HEK293T (cell line): ENCODE measurements at regions not wholly inside any gene's neighbourhood (a gene's known extent, or its start where the extent isn't known, plus 50 kb on each side); places are given as distances from the start of the nearest gene placed in this dataset.

Source experiments
- BHLHE40 ChIP-seq: fragments of 450-650 bp; IDR thresholded peaks from 2 replicates; pipeline ENCODE4 v1.6.1; 2016; ENCODE audit warnings: mild to moderate bottlenecking, moderate library complexity, borderline replicate concordance
- ELF4 ChIP-seq: fragments of 450-650 bp; IDR thresholded peaks from 2 replicates; pipeline ENCODE4 v1.6.1; 2017; ENCODE audit warnings: antibody characterized with exemption
- FOXA1 ChIP-seq: fragments of 450-650 bp; IDR thresholded peaks from 2 replicates; pipeline ENCODE4 v1.6.1; 2016; ENCODE audit warnings: mild to moderate bottlenecking
- FOXM1 ChIP-seq: fragments of 450-650 bp; IDR thresholded peaks from 2 replicates; pipeline ENCODE4 v1.6.1; 2017; ENCODE audit warnings: mild to moderate bottlenecking, borderline replicate concordance
- HDGF ChIP-seq: fragments of 450-650 bp; IDR thresholded peaks from 2 replicates; pipeline ENCODE4 v1.6.1; 2017; ENCODE audit warnings: antibody characterized with exemption, borderline replicate concordance
- L3MBTL2 ChIP-seq: fragments of 450-650 bp; conservative IDR thresholded peaks from 2 replicates; pipeline ENCODE4 v1.6.1; 2016; ENCODE audit warnings: mild to moderate bottlenecking
- NFRKB ChIP-seq: fragments of 450-650 bp; IDR thresholded peaks from 2 replicates; pipeline ENCODE4 v1.6.1; 2016; ENCODE audit warnings: mild to moderate bottlenecking, moderate library complexity
- SP1 ChIP-seq: fragments of 450-650 bp; IDR thresholded peaks from 2 replicates; pipeline ENCODE4 v1.6.1; 2017
- SUZ12 ChIP-seq: fragments of 450-650 bp; IDR thresholded peaks from 2 replicates; pipeline ENCODE4 v1.6.1; 2016; ENCODE audit warnings: mild to moderate bottlenecking
- TARDBP ChIP-seq: fragments of 450-650 bp; IDR thresholded peaks from 2 replicates; pipeline ENCODE4 v1.6.1; 2016
- ZNF384 ChIP-seq: fragments of 450-650 bp; IDR thresholded peaks from 2 replicates; pipeline ENCODE4 v1.6.1; 2016
- TF ChIP-seq, protein P1 (sequence below): fragments of 450-650 bp; IDR thresholded peaks from 2 replicates; pipeline ENCODE4 v1.6.1; 2016

DNA sequence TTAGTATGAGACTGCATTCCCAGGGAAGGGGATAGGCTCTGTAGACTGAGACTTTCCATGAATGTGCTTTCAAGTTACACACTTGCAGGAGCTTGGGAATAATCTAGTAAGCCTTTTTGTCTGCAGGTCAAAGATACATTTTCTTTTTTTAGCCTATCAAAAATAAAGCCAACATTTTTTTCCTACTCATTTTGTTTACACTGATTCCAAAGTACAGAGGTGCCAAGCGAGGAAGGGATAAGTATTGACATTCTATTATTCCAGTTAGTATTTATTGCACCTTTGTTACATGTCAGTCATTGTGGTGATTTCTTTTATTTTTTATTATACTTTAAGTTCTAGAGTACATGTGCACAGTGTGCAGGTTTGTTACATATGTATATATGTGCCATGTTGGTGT is 413.0 kb upstream of the CHORDC1 start:
- TF ChIP-seq NFRKB (no peak), BHLHE40 (no peak), ELF4 (no peak), TARDBP (no peak), ZNF384 (no peak), FOXM1 (no peak), SP1 (no peak), HDGF (no peak), SUZ12 (no peak), FOXA1 (no peak), L3MBTL2 (no peak)
- TF ChIP-seq, protein P1, sequence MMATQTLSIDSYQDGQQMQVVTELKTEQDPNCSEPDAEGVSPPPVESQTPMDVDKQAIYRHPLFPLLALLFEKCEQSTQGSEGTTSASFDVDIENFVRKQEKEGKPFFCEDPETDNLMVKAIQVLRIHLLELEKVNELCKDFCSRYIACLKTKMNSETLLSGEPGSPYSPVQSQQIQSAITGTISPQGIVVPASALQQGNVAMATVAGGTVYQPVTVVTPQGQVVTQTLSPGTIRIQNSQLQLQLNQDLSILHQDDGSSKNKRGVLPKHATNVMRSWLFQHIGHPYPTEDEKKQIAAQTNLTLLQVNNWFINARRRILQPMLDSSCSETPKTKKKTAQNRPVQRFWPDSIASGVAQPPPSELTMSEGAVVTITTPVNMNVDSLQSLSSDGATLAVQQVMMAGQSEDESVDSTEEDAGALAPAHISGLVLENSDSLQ: no peak
